Endothelial cell (in vitro differentiated cells): ENCODE measurements at regions not wholly inside any gene's neighbourhood (a gene's known extent, or its start where the extent isn't known, plus 50 kb on each side); places are given as distances from the start of the nearest gene placed in this dataset.

Experiments
- DNase-seq: peaks from one replicate; pipeline ENCODE4 v3.0.0; 2021; ENCODE audit warnings: low spot score
- H3K27ac Mint-ChIP-seq: one replicate; pipeline ENCODE4 v1.8.0; 2021; ENCODE audit warnings: mixed read lengths, inconsistent platforms; ENCODE audit not compliant: unreplicated experiment
- H3K27me3 Mint-ChIP-seq: one replicate; pipeline ENCODE4 v1.8.0; 2021; ENCODE audit warnings: mild to moderate bottlenecking, moderate library complexity, mixed read lengths, inconsistent platforms; ENCODE audit not compliant: unreplicated experiment
- H3K36me3 Mint-ChIP-seq: one replicate; pipeline ENCODE4 v1.8.0; 2021; ENCODE audit warnings: mild to moderate bottlenecking, low read depth, mixed read lengths, inconsistent platforms; ENCODE audit not compliant: unreplicated experiment
- H3K4me1 Mint-ChIP-seq: one replicate; pipeline ENCODE4 v1.8.0; 2021; ENCODE audit warnings: mild to moderate bottlenecking, mixed read lengths, inconsistent platforms; ENCODE audit not compliant: unreplicated experiment
- H3K4me3 Mint-ChIP-seq: one replicate; pipeline ENCODE4 v1.8.0; 2021; ENCODE audit warnings: mild to moderate bottlenecking, mixed read lengths, inconsistent platforms; ENCODE audit not compliant: unreplicated experiment
- H3K9me3 Mint-ChIP-seq: one replicate; pipeline ENCODE4 v1.8.0; 2021; ENCODE audit warnings: mixed read lengths, inconsistent platforms; ENCODE audit not compliant: unreplicated experiment
- CTCF ChIP-seq: fragments of 200-600 bp; sonication (generic); IDR thresholded peaks from one replicate; pipeline ENCODE4 v1.5.0; 2021; ENCODE audit warnings: antibody characterized with exemption; ENCODE audit not compliant: unreplicated experiment

- H3K36me3 Mint-ChIP-seq: no peaks in the 10 kb centered on the region
- H3K27ac Mint-ChIP-seq: no peak overlapping the region
- no peaks in the 10 kb centered on the region for H3K27me3 Mint-ChIP-seq
- H3K9me3 Mint-ChIP-seq: no peaks in the 10 kb centered on the region
- no peak overlapping the region for H3K4me3 Mint-ChIP-seq
- DNase-seq: no peak
- no peak for TF ChIP-seq CTCF
- no peaks in the 10 kb centered on the region for H3K4me1 Mint-ChIP-seq
These were observed 413.2 kb downstream of the EFNB2 start for GRCh38 chr13:106122234-106122633.

GRCh38 chr13:106121173-106121754 is 414.2 kb downstream of the EFNB2 start:
- no peak for DNase-seq
- no peaks in the 10 kb centered on the region for H3K36me3 Mint-ChIP-seq
- H3K4me3 Mint-ChIP-seq: no peak overlapping the region

GRCh38 chr13:106118996-106119395 is 416.5 kb downstream of the EFNB2 start:
- no peaks in the 10 kb centered on the region for H3K36me3 Mint-ChIP-seq
- H3K4me1 Mint-ChIP-seq: no peaks in the 10 kb centered on the region
- H3K4me3 Mint-ChIP-seq: no peak overlapping the region
- no peaks in the 10 kb centered on the region for H3K9me3 Mint-ChIP-seq
- no peak overlapping the region for H3K27ac Mint-ChIP-seq
- H3K27me3 Mint-ChIP-seq: no peaks in the 10 kb centered on the region
- TF ChIP-seq CTCF: no peak
- no peak for DNase-seq

More at GRCh38 chr13:106121173-106121754, 414.2 kb downstream of the EFNB2 start:
- TF ChIP-seq CTCF: no peak
- no peaks in the 10 kb centered on the region for H3K9me3 Mint-ChIP-seq
- H3K27me3 Mint-ChIP-seq: no peaks in the 10 kb centered on the region
- no peak overlapping the region for H3K27ac Mint-ChIP-seq
- H3K4me1 Mint-ChIP-seq: no peaks in the 10 kb centered on the region

GRCh38 chr13:106118050-106118449 is 417.4 kb downstream of the EFNB2 start:
- Mint-ChIP-seq H3K4me1 (no peaks in the 10 kb centered on the region), H3K27me3 (no peaks in the 10 kb centered on the region), H3K9me3 (no peaks in the 10 kb centered on the region), H3K36me3 (no peaks in the 10 kb centered on the region), H3K27ac (no peak overlapping the region), H3K4me3 (no peak overlapping the region)
- DNase-seq: no peak
- no peak for TF ChIP-seq CTCF

GRCh38 chr13:106117640-106118039 is 417.8 kb downstream of the EFNB2 start:
- H3K4me1 Mint-ChIP-seq: no peaks in the 10 kb centered on the region
- no peak for TF ChIP-seq CTCF
- H3K9me3 Mint-ChIP-seq: no peaks in the 10 kb centered on the region
- H3K36me3 Mint-ChIP-seq: no peaks in the 10 kb centered on the region
- no peaks in the 10 kb centered on the region for H3K27me3 Mint-ChIP-seq
- DNase-seq: no peak
- H3K4me3 Mint-ChIP-seq: no peak overlapping the region
- no peak overlapping the region for H3K27ac Mint-ChIP-seq
